Liver (tissue), 8 donors: ENCODE measurements at regions not wholly inside any gene's neighbourhood (a gene's known extent, or its start where the extent isn't known, plus 50 kb on each side); places are given as distances from the start of the nearest gene placed in this dataset.

Source experiments
- DNase-seq: peaks from one replicate; pipeline ENCODE4 v3.0.0-alpha.2; 2017; ENCODE audit warnings: low spot score
- H3K27ac ChIP-seq, 2 donors: one replicate each; pipeline ENCODE4 v1.7.0; 2013; ENCODE audit warnings: inconsistent platforms in 2 of 2, low read length in 2 of 2, control low read depth in 1 of 2, low read depth in 1 of 2, mild to moderate bottlenecking in 1 of 2
- H3K27me3 ChIP-seq, 4 donors: one replicate each; pipeline versions ENCODE4 v1.6.1 to v1.7.0; 2013; ENCODE audit warnings: low read length in 3 of 4, inconsistent platforms in 1 of 4, mild to moderate bottlenecking in 1 of 4, moderate library complexity in 1 of 4; ENCODE audit not compliant: control insufficient read depth in 4 of 4, insufficient read depth in 4 of 4
- H3K36me3 ChIP-seq, 4 donors: one replicate each; pipeline versions ENCODE4 v1.6.1 to v1.7.0; 2013; ENCODE audit warnings: low read length in 3 of 4, mild to moderate bottlenecking in 3 of 4, low read depth in 1 of 4, moderate library complexity in 1 of 4; ENCODE audit not compliant: control insufficient read depth in 4 of 4, insufficient read depth in 3 of 4
- H3K4me1 ChIP-seq, 4 donors: one replicate each; pipeline versions ENCODE4 v1.6.1 to v1.7.0; 2013; ENCODE audit warnings: low read length in 3 of 4, mild to moderate bottlenecking in 3 of 4, moderate library complexity in 1 of 4; ENCODE audit not compliant: control insufficient read depth in 4 of 4, insufficient read depth in 4 of 4
- H3K4me3 ChIP-seq, 3 donors: one replicate each; pipeline versions ENCODE4 v1.6.1 to v1.7.0; 2013; ENCODE audit warnings: low read length in 3 of 3, control low read depth in 1 of 3, low read depth in 1 of 3, mild to moderate bottlenecking in 1 of 3
- H3K9ac ChIP-seq, 2 donors: one replicate each; pipeline ENCODE4 v1.7.0; 2013; ENCODE audit warnings: low read length in 2 of 2, mild to moderate bottlenecking in 2 of 2, moderate library complexity in 2 of 2, control low read depth in 1 of 2, low read depth in 1 of 2
- H3K9me3 ChIP-seq, 4 donors: one replicate each; pipeline versions ENCODE4 v1.6.1 to v1.7.0; 2013; ENCODE audit warnings: low read length in 3 of 4; ENCODE audit not compliant: control insufficient read depth in 4 of 4
- ATF3 ChIP-seq: IDR thresholded peaks from 2 replicates; pipeline ENCODE4 v1.6.1; 2016; ENCODE audit warnings: antibody characterized with exemption
- CTCF ChIP-seq: fragments of 150-350 bp; IDR thresholded peaks from 2 replicates; pipeline ENCODE4 v1.5.1; 2017; ENCODE audit warnings: improper control_type of control experiment, low read depth, low read length; ENCODE audit not compliant: missing input control
- EGR1 ChIP-seq, 2 donors: IDR thresholded peaks; 2 replicates each; pipeline ENCODE4 v1.6.1; 2016 to 2018; ENCODE audit warnings: antibody characterized with exemption in 2 of 2, low read depth in 2 of 2
- FOXA1 ChIP-seq: IDR thresholded peaks from 2 replicates; pipeline ENCODE4 v1.6.1; 2016; ENCODE audit warnings: antibody characterized with exemption
- FOXA2 ChIP-seq: IDR thresholded peaks from 2 replicates; pipeline ENCODE4 v1.6.1; 2016; ENCODE audit warnings: antibody characterized with exemption
- GABPA ChIP-seq, 2 donors: IDR thresholded peaks in 1 of 2; conservative IDR thresholded peaks in 1 of 2; 2 replicates each; pipeline ENCODE4 v1.6.1; 2016; ENCODE audit warnings: antibody characterized with exemption in 2 of 2, mild to moderate bottlenecking in 1 of 2, moderate library complexity in 1 of 2
- HNF4A ChIP-seq, 2 donors: conservative IDR thresholded peaks; 2 replicates each; pipeline ENCODE4 v1.6.1; 2016; ENCODE audit warnings: antibody characterized with exemption in 2 of 2, mild to moderate bottlenecking in 2 of 2
- HNF4G ChIP-seq: IDR thresholded peaks from 2 replicates; pipeline ENCODE4 v1.6.1; 2016; ENCODE audit warnings: antibody characterized with exemption
- JUND ChIP-seq, 2 donors: IDR thresholded peaks; 2 replicates each; pipeline ENCODE4 v1.6.1; 2016; ENCODE audit warnings: antibody characterized with exemption in 2 of 2
- MAX ChIP-seq: IDR thresholded peaks from 2 replicates; pipeline ENCODE4 v1.6.1; 2016; ENCODE audit warnings: antibody characterized with exemption
- NR2F2 ChIP-seq: IDR thresholded peaks from 2 replicates; pipeline ENCODE4 v1.6.1; 2016; ENCODE audit warnings: antibody characterized with exemption
- RAD21 ChIP-seq, 2 donors: IDR thresholded peaks; 2 replicates each; pipeline ENCODE4 v1.6.1; 2016; ENCODE audit warnings: antibody characterized with exemption in 2 of 2, mild to moderate bottlenecking in 2 of 2
- REST ChIP-seq: IDR thresholded peaks from 2 replicates; pipeline ENCODE4 v1.6.1; 2016; ENCODE audit warnings: antibody characterized with exemption, mild to moderate bottlenecking
- RXRA ChIP-seq, 2 donors: IDR thresholded peaks; 2 replicates each; pipeline ENCODE4 v1.6.1; 2017 to 2018; ENCODE audit warnings: antibody characterized with exemption in 2 of 2, mild to moderate bottlenecking in 1 of 2
- SP1 ChIP-seq: IDR thresholded peaks from 2 replicates; pipeline ENCODE4 v1.6.1; 2018; ENCODE audit warnings: antibody characterized with exemption, mild to moderate bottlenecking
- TAF1 ChIP-seq: conservative IDR thresholded peaks from 2 replicates; pipeline ENCODE4 v1.6.1; 2016; ENCODE audit warnings: antibody characterized with exemption, mild to moderate bottlenecking
- YY1 ChIP-seq: IDR thresholded peaks from 2 replicates; pipeline ENCODE4 v1.6.1; 2016; ENCODE audit warnings: antibody characterized with exemption, mild to moderate bottlenecking
- ZBTB33 ChIP-seq: IDR thresholded peaks from 2 replicates; pipeline ENCODE4 v1.6.1; 2016; ENCODE audit warnings: antibody characterized with exemption
- WGBS: extraction: QIAGEN DNeasy Blood & Tissue Kit; methylation state at CpG from one replicate; pipeline ENCODE4 v1.1.7; 2013; 5-methylcytosine and 5-hydroxymethylcytosine counted together
- donor health status: healthy.
- donor health status: healthy.
- donor health status: healthy.
- donor health status: healthy.
- donor health status: healthy.

- Histone ChIP-seq H3K36me3 (no peaks in the 10 kb centered on the region), H3K9ac (no peak overlapping the region), H3K9me3 (no peaks in the 10 kb centered on the region), H3K4me3 (no peak overlapping the region), H3K4me1 (no peaks in the 10 kb centered on the region), H3K27ac (peak overlapping the region in 1 of 2 donors; percentile 6), H3K27me3 (no peaks in the 10 kb centered on the region)
- TF ChIP-seq RXRA (IDR thresholded peaks at IDR 0.05) (peak in 1 of 2 donors; percentile 15), REST (no peak), HNF4G (no peak), FOXA2 (no peak), NR2F2 (no peak), YY1 (no peak)
- 68% methylated on average over 4 of the region's 4 CpGs for WGBS
- no peak for DNase-seq
Measured at GRCh38 chr9:87271696-87272477, 225.8 kb upstream of the DAPK1 start.

- TF ChIP-seq REST (no peak), RXRA (IDR thresholded peaks at IDR 0.05) (no peak), FOXA2 (no peak), MAX (no peak), NR2F2 (no peak), HNF4A (conservative IDR thresholded peaks at IDR 0.05) (no peak), TAF1 (no peak), RAD21 (IDR thresholded peaks at IDR 0.05) (no peak), YY1 (no peak), GABPA (IDR thresholded peaks at IDR 0.05 in 1 of 2, conservative IDR thresholded peaks at IDR 0.05 in 1 of 2) (no peak), JUND (IDR thresholded peaks at IDR 0.05) (no peak), ZBTB33 (no peak), ATF3 (no peak), SP1 (no peak), HNF4G (no peak), FOXA1 (no peak), CTCF (no peak), EGR1 (IDR thresholded peaks at IDR 0.05; ENCODE audit: low read depth in 2 of 2) (no peak)
- DNase-seq = no peak
- no peaks in the 10 kb centered on the region for H3K36me3 ChIP-seq
- no peaks in the 10 kb centered on the region for H3K4me1 ChIP-seq
- no peak overlapping the region for H3K9ac ChIP-seq
- WGBS = 70% methylated on average over 9 of the region's 9 CpGs
- no peaks in the 10 kb centered on the region for H3K27me3 ChIP-seq
- H3K4me3 ChIP-seq = no peak overlapping the region
- no peaks in the 10 kb centered on the region for H3K9me3 ChIP-seq
- no peak overlapping the region for H3K27ac ChIP-seq
Measured at GRCh38 chr9:87275047-87275725, 222.5 kb upstream of the DAPK1 start.
